HL-60 (cell line): ENCODE measurements at regions not wholly inside any gene's neighbourhood (a gene's known extent, or its start where the extent isn't known, plus 50 kb on each side); places are given as distances from the start of the nearest gene placed in this dataset.

Experiments
- DNase-seq, 2 experiments: peaks; one replicate each; pipeline ENCODE4 v3.0.0-alpha.2; 2010 to 2020; ENCODE audit warnings: low read depth in 1 of 2, low spot score in 1 of 2
- H3K27ac ChIP-seq: fragments of 250-450 bp; sonication (Bioruptor Pico); replicated peaks from 2 replicates; pipeline ENCODE4 v1.5.1; 2020; ENCODE audit warnings: mild to moderate bottlenecking, moderate library complexity
- H3K27me3 ChIP-seq: fragments of 250-450 bp; sonication (Bioruptor Pico); 2 replicates; pipeline ENCODE4 v1.5.1; 2021; ENCODE audit warnings: mild to moderate bottlenecking, moderate library complexity; ENCODE audit not compliant: insufficient read depth, poor library complexity, severe bottlenecking
- H3K4me3 ChIP-seq: replicated peaks from 2 replicates; pipeline ENCODE4 v1.5.1; 2011; ENCODE audit warnings: mild to moderate bottlenecking, control low read depth, low read length; ENCODE audit not compliant: insufficient read depth
- CTCF ChIP-seq: IDR thresholded peaks from one replicate; pipeline ENCODE4 v1.5.1; 2011; ENCODE audit warnings: low read length, control low read depth, inconsistent platforms; ENCODE audit not compliant: insufficient read depth
- GABPA ChIP-seq: IDR thresholded peaks from 2 replicates; pipeline ENCODE4 v1.6.1; 2012; ENCODE audit warnings: low read depth
- POLR2AphosphoS5 ChIP-seq: IDR thresholded peaks from 2 replicates; pipeline ENCODE4 v1.6.1; 2012; ENCODE audit warnings: low read depth
- REST ChIP-seq: IDR thresholded peaks from 2 replicates; pipeline ENCODE4 v1.6.1; 2012; ENCODE audit warnings: low read depth; ENCODE audit not compliant: insufficient replicate concordance
- SPI1 ChIP-seq: IDR thresholded peaks from 2 replicates; pipeline ENCODE4 v1.6.1; 2012; ENCODE audit warnings: low read depth, mild to moderate bottlenecking, borderline replicate concordance

- DNase-seq = no peak
- TF ChIP-seq REST (no peak), SPI1 (no peak), GABPA (no peak), POLR2AphosphoS5 (no peak), CTCF (no peak)
- Histone ChIP-seq H3K27ac (no peak overlapping the region), H3K4me3 (no peak overlapping the region), H3K27me3 (no peaks in the 10 kb centered on the region)
Measured at GRCh38 chr2:192773044-192773443, 578.3 kb upstream of the TMEFF2 start.

- no peak overlapping the region for H3K27ac ChIP-seq
- TF ChIP-seq SPI1 = no peak
- no peak for TF ChIP-seq CTCF
- TF ChIP-seq POLR2AphosphoS5 = no peak
- no peak for TF ChIP-seq GABPA
- no peak for TF ChIP-seq REST
- H3K4me3 ChIP-seq = no peak overlapping the region
- no peaks in the 10 kb centered on the region for H3K27me3 ChIP-seq
- no peak for DNase-seq
Measured at GRCh38 chr2:192749611-192750200, 555.0 kb upstream of the TMEFF2 start.

GRCh38 chr2:192741889-192742288 is 547.2 kb upstream of the TMEFF2 start:
- Histone ChIP-seq H3K27ac (no peak overlapping the region), H3K27me3 (no peaks in the 10 kb centered on the region), H3K4me3 (no peak overlapping the region)
- no peak for TF ChIP-seq REST
- no peak for TF ChIP-seq GABPA
- no peak for TF ChIP-seq SPI1
- no peak for TF ChIP-seq POLR2AphosphoS5
- TF ChIP-seq CTCF = no peak
- no peak for DNase-seq
